Omental fat pad (tissue), 3 donors: ENCODE measurements at regions not wholly inside any gene's neighbourhood (a gene's known extent, or its start where the extent isn't known, plus 50 kb on each side); places are given as distances from the start of the nearest gene placed in this dataset.
"Not testable (repeated sequence)": the region's sequence is repeated elsewhere in the genome, so short reads cannot be mapped to it uniquely, and the experiment has no call there.

Experiments
- ATAC-seq: fragments of 150-250 bp; one replicate; pipeline ENCODE4 v1.9.1; 2016; ENCODE audit warnings: mild to moderate bottlenecking, moderate library complexity; ENCODE audit not compliant: low FRiP score
- DNase-seq: peaks from one replicate; pipeline ENCODE4 v3.0.0-alpha.2; 2019; ENCODE audit warnings: low spot score
- CTCF ChIP-seq, 3 donors: fragments of 450-650 bp; IDR thresholded peaks; one replicate each; pipeline ENCODE4 v1.5.1; 2016 to 2017; ENCODE audit warnings: antibody characterized with exemption in 3 of 3, mild to moderate bottlenecking in 3 of 3, moderate library complexity in 2 of 3

- no peak for TF ChIP-seq CTCF (IDR thresholded peaks at IDR 0.05)
- DNase-seq, result no peak
- ATAC-seq, result peak; percentile 77
Measured at GRCh38 chr1:213457186-213457585, 406.1 kb downstream of the RPS6KC1 start.

GRCh38 chr1:213457733-213458132 is 406.7 kb downstream of the RPS6KC1 start:
- no peak for TF ChIP-seq CTCF (IDR thresholded peaks at IDR 0.05)
- ATAC-seq (no peak), DNase-seq (no peak)

- not testable (repeated sequence) for ATAC-seq, DNase-seq
Measured at GRCh38 chr1:213462374-213462773, 411.3 kb downstream of the RPS6KC1 start.

- DNase-seq, result no peak
- no peak for ATAC-seq
- no peak for TF ChIP-seq CTCF (IDR thresholded peaks at IDR 0.05)
Measured at GRCh38 chr1:213464786-213465460, 413.9 kb downstream of the RPS6KC1 start.

GRCh38 chr1:213466541-213466940 is 415.5 kb downstream of the RPS6KC1 start:
- ATAC-seq (no peak), DNase-seq (no peak)
- TF ChIP-seq CTCF (IDR thresholded peaks at IDR 0.05), result no peak

GRCh38 chr1:213474054-213474453 is 423.0 kb downstream of the RPS6KC1 start:
- DNase-seq (no peak), ATAC-seq (no peak)
- TF ChIP-seq CTCF (IDR thresholded peaks at IDR 0.05), result no peak

- TF ChIP-seq CTCF (IDR thresholded peaks at IDR 0.05), result no peak
- ATAC-seq, result no peak
- DNase-seq, result no peak
Measured at GRCh38 chr1:213481395-213481794, 430.4 kb downstream of the RPS6KC1 start.
